GM23248 (cell line): ENCODE measurements at regions not wholly inside any gene's neighbourhood (a gene's known extent, or its start where the extent isn't known, plus 50 kb on each side); places are given as distances from the start of the nearest gene placed in this dataset.

Experiments used
- DNase-seq: peaks from one replicate; pipeline ENCODE4 v3.0.0-alpha.2; 2015
- H2AFZ ChIP-seq: fragments of 200-600 bp; sonication (generic); 2 replicates; pipeline ENCODE4 v1.6.1; 2016; ENCODE audit warnings: antibody characterized with exemption
- H3F3A ChIP-seq: fragments of 200-600 bp; sonication (generic); 2 replicates; pipeline ENCODE4 v1.6.1; 2016; ENCODE audit warnings: mild to moderate bottlenecking, antibody characterized with exemption, mixed run types; ENCODE audit not compliant: insufficient read depth
- H3K27ac ChIP-seq: fragments of 200-600 bp; sonication (generic); 2 replicates; pipeline ENCODE4 v1.5.1; 2016; ENCODE audit warnings: mild to moderate bottlenecking
- H3K27me3 ChIP-seq: fragments of 200-600 bp; sonication (generic); replicated peaks from 2 replicates; pipeline ENCODE4 v1.6.1; 2016; ENCODE audit warnings: mild to moderate bottlenecking; ENCODE audit not compliant: insufficient read depth
- H3K36me3 ChIP-seq: fragments of 200-600 bp; sonication (generic); 2 replicates; pipeline ENCODE4 v1.6.1; 2016; ENCODE audit warnings: low read depth, mild to moderate bottlenecking
- H3K4me1 ChIP-seq: fragments of 200-600 bp; sonication (generic); 2 replicates; pipeline ENCODE4 v1.6.1; 2016; ENCODE audit warnings: mild to moderate bottlenecking; ENCODE audit not compliant: insufficient read depth
- H3K4me2 ChIP-seq: fragments of 200-600 bp; sonication (generic); one replicate; pipeline ENCODE4 v1.6.1; 2016; ENCODE audit warnings: mild to moderate bottlenecking; ENCODE audit not compliant: unreplicated experiment
- H3K4me3 ChIP-seq: fragments of 200-600 bp; sonication (generic); 2 replicates; pipeline ENCODE4 v1.5.1; 2016; ENCODE audit warnings: mild to moderate bottlenecking
- H3K79me2 ChIP-seq: fragments of 200-600 bp; sonication (generic); 2 replicates; pipeline ENCODE4 v1.6.1; 2016; ENCODE audit warnings: mild to moderate bottlenecking; ENCODE audit not compliant: insufficient read depth
- H3K9ac ChIP-seq: fragments of 200-600 bp; sonication (generic); 2 replicates; pipeline ENCODE4 v1.6.1; 2016; ENCODE audit warnings: mild to moderate bottlenecking
- H3K9me2 ChIP-seq: fragments of 200-600 bp; sonication (generic); 2 replicates; pipeline ENCODE4 v1.6.1; 2016; ENCODE audit warnings: mixed run types, mild to moderate bottlenecking, moderate library complexity; ENCODE audit not compliant: insufficient read depth
- H3K9me3 ChIP-seq: fragments of 200-600 bp; sonication (generic); one replicate; pipeline ENCODE4 v1.6.1; 2017; ENCODE audit warnings: low read depth
- H4K20me1 ChIP-seq: fragments of 200-600 bp; sonication (generic); 2 replicates; pipeline ENCODE4 v1.6.0; 2016; ENCODE audit not compliant: insufficient read depth
- EZH2phosphoT487 ChIP-seq: fragments of 200-600 bp; sonication (generic); IDR thresholded peaks from 2 replicates; pipeline ENCODE4 v1.6.1; 2018; ENCODE audit warnings: antibody characterized with exemption, moderate library complexity, mild to moderate bottlenecking, low read depth; ENCODE audit not compliant: insufficient read depth
- in situ Hi-C: fragments of 300-500 bp; cut with MboI; formaldehyde crosslinking; loops from 2 replicates; pipeline ENCODE4 v1.15.0; 2020

GRCh38 chr6:63521475-63522210, 50.6 kb upstream of the LOC128125822 start:
- H3K27me3 ChIP-seq, result no peaks in the 10 kb centered on the region
- no peak for TF ChIP-seq EZH2phosphoT487
- no peaks in the 10 kb centered on the region for H3K9me2 ChIP-seq
- no peak overlapping the region for H3K9ac ChIP-seq
- no peak overlapping the region for H2AFZ ChIP-seq
- no peak for DNase-seq
- H4K20me1 ChIP-seq, result no peaks in the 10 kb centered on the region
- no peaks in the 10 kb centered on the region for H3F3A ChIP-seq
- no peak overlapping the region for H3K27ac ChIP-seq
- H3K79me2 ChIP-seq, result no peaks in the 10 kb centered on the region
- no peaks in the 10 kb centered on the region for H3K4me1 ChIP-seq
- no peak overlapping the region for H3K4me2 ChIP-seq
- H3K36me3 ChIP-seq, result no peaks in the 10 kb centered on the region
- H3K4me3 ChIP-seq, result no peak overlapping the region
- H3K9me3 ChIP-seq, result no peaks in the 10 kb centered on the region
- in situ Hi-C loops, result no loop called here
